Transverse colon (tissue), 4 donors: ENCODE measurements at regions not wholly inside any gene's neighbourhood (a gene's known extent, or its start where the extent isn't known, plus 50 kb on each side); places are given as distances from the start of the nearest gene placed in this dataset.

Source experiments
- DNase-seq: peaks from one replicate; pipeline ENCODE4 v3.0.0-alpha.2; 2019
- H3K27ac ChIP-seq, 4 donors: fragments of 200-600 bp; sonication (generic); 2 replicates each; pipeline ENCODE4 v1.5.1; 2016 to 2018; ENCODE audit warnings: inconsistent platforms in 4 of 4
- H3K27me3 ChIP-seq: fragments of 200-600 bp; sonication (generic); 2 replicates; pipeline ENCODE4 v1.5.1; 2017; ENCODE audit warnings: inconsistent platforms
- H3K36me3 ChIP-seq, 4 donors: fragments of 200-600 bp; sonication (generic); 2 replicates each; pipeline ENCODE4 v1.5.1; 2017 to 2019; ENCODE audit warnings: inconsistent platforms in 4 of 4
- H3K4me1 ChIP-seq, 4 donors: fragments of 200-600 bp; sonication (generic); 2 replicates each; pipeline ENCODE4 v1.5.1; 2017 to 2020; ENCODE audit warnings: inconsistent platforms in 4 of 4
- H3K4me3 ChIP-seq, 4 donors: fragments of 200-600 bp; sonication (generic); 1 replicate in 1 of 4; 2 replicates in 3 of 4; pipeline versions ENCODE4 v1.5.1 to v1.6.1; 2017 to 2019; ENCODE audit warnings: inconsistent platforms in 4 of 4
- H3K9me3 ChIP-seq, 2 donors: fragments of 200-600 bp; sonication (generic); 2 replicates each; pipeline ENCODE4 v1.5.1; 2017 to 2019; ENCODE audit warnings: inconsistent platforms in 2 of 2
- EP300 ChIP-seq: sonication (generic); formaldehyde crosslinking; IDR thresholded peaks from one replicate; pipeline ENCODE4 v1.6.1; 2017; ENCODE audit warnings: antibody characterized with exemption, low read depth
- POLR2A ChIP-seq: fragments of 450-650 bp; IDR thresholded peaks from one replicate; pipeline ENCODE4 v1.6.1; 2016; ENCODE audit warnings: antibody characterized with exemption, mild to moderate bottlenecking, moderate library complexity
- POLR2AphosphoS5 ChIP-seq, 3 donors: sonication (generic); formaldehyde crosslinking; IDR thresholded peaks; one replicate each; pipeline ENCODE4 v1.6.1; 2016; ENCODE audit warnings: antibody characterized with exemption in 3 of 3
- WGBS, 2 donors: methylation state at CpG; one replicate each; pipeline ENCODE4 v1.1.5; 2018; ENCODE audit warnings: low coverage in 1 of 2; 5-methylcytosine and 5-hydroxymethylcytosine counted together
- in situ Hi-C, 4 donors: fragments of 200-750 bp; cut with MboI; loops; one replicate each; pipeline versions ENCODE4 v1.15.0 to v1.15.1; 2017; ENCODE audit warnings: low sequenced_read_pairs in 3 of 4, low pct_ligation_motif_present in 1 of 4, low pct_unique_long_range_greater_than_20kb in 1 of 4
- intact Hi-C: fragments of 100-400 bp; cut with DNase I; formaldehyde crosslinking; loops from one replicate; pipeline ENCODE4 v1.15.1; 2023; ENCODE audit warnings: low total_unique reads
- TF ChIP-seq, protein P1 (sequence below), 5 experiments: fragments of 200-600 bp in 3 of 5; fragments of 450-650 bp in 2 of 5; sonication (generic) in 3 of 5; IDR thresholded peaks; 1 replicate in 2 of 5; 2 replicates in 3 of 5; pipeline ENCODE4 v1.5.1; 2016 to 2017; ENCODE audit warnings: antibody characterized with exemption in 5 of 5, inconsistent platforms in 3 of 5, mild to moderate bottlenecking in 2 of 5, moderate library complexity in 1 of 5

DNA sequence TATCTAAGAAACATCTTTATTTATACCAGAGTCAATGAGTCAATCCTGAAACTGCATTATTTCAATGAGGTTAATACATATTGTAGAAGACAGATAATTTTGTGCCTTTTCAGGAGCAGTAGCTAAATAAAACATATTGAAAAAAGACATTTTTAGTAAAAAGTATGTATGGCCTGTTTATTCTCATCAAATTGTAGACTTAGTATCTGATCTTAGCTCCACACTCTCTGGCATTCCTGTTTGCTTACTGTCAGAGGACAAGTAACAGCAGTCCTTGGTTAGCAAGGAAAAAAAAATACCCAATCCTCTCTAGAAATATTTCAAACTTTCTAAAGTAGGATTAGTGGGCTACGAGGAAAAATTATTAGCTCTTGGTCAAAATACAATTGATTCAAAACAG lies 50.5 kb upstream of the GUCY1A1 start:
- in situ Hi-C loops = no loop called here
- H3K9me3 ChIP-seq = no peaks in the 10 kb centered on the region
- DNase-seq = no peak
- H3K27me3 ChIP-seq = no peaks in the 10 kb centered on the region
- H3K4me1 ChIP-seq = no peaks in the 10 kb centered on the region
- no peak overlapping the region for H3K27ac ChIP-seq
- WGBS, 2 donors = 50 to 90% methylated on average over 1 of the region's 1 CpG
- intact Hi-C loops = no loop called here
- no peaks in the 10 kb centered on the region for H3K36me3 ChIP-seq
- H3K4me3 ChIP-seq = no peak overlapping the region
- TF ChIP-seq EP300 (no peak), POLR2AphosphoS5 (IDR thresholded peaks at IDR 0.05) (no peak), POLR2A (no peak)
- TF ChIP-seq, protein P1, sequence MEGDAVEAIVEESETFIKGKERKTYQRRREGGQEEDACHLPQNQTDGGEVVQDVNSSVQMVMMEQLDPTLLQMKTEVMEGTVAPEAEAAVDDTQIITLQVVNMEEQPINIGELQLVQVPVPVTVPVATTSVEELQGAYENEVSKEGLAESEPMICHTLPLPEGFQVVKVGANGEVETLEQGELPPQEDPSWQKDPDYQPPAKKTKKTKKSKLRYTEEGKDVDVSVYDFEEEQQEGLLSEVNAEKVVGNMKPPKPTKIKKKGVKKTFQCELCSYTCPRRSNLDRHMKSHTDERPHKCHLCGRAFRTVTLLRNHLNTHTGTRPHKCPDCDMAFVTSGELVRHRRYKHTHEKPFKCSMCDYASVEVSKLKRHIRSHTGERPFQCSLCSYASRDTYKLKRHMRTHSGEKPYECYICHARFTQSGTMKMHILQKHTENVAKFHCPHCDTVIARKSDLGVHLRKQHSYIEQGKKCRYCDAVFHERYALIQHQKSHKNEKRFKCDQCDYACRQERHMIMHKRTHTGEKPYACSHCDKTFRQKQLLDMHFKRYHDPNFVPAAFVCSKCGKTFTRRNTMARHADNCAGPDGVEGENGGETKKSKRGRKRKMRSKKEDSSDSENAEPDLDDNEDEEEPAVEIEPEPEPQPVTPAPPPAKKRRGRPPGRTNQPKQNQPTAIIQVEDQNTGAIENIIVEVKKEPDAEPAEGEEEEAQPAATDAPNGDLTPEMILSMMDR (IDR thresholded peaks at IDR 0.05) = no peak

DNA sequence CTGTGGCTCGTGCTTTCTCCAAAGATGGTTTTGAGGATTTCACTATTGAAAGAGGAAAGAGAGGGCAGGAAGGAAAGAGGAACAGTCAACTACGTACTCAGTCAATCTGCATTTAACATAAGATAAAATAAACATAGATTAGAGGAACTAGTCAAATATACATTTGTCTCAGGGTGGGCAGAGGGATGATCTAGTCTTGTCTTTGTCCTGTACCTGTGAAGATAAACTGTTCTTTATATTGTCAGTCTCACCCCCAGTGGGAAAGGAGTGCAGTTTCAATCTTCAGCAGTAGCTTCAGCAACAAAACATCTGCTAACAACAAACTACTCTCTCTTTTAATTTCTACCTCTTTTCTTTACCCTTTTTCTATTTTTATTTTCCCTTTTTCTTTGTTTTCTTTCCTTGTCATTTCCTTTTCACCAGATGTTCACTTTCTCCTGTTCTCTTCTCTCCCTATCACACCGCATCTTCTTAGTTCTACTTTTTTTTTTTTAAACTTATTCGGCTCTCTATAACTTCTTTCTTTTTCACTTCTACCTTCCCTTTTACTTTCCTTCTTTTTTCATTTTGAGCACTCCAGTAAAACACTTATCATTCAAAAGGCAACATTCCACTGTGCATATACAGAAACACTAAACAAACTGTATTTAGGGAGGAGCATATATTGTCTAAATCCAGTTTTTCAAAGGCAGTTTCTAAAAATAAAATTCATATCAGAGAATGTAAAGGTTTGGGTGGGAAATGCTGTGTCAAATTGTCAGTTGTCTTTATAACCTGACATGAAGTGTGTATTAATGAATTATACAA lies 51.4 kb upstream of the GUCY1A1 start:
- no peaks in the 10 kb centered on the region for H3K4me1 ChIP-seq
- TF ChIP-seq POLR2AphosphoS5 (IDR thresholded peaks at IDR 0.05) (no peak), EP300 (no peak), POLR2A (no peak)
- TF ChIP-seq, protein P1 (IDR thresholded peaks at IDR 0.05) = no peak
- in situ Hi-C loops (no loop called here), intact Hi-C loops (no loop called here)
- H3K36me3 ChIP-seq = no peaks in the 10 kb centered on the region
- DNase-seq = no peak
- no peak overlapping the region for H3K4me3 ChIP-seq
- H3K27me3 ChIP-seq = no peaks in the 10 kb centered on the region
- no peak overlapping the region for H3K27ac ChIP-seq
- 58 to 62% methylated on average over 4 of the region's 4 CpGs for WGBS, 2 donors
- no peaks in the 10 kb centered on the region for H3K9me3 ChIP-seq

DNA sequence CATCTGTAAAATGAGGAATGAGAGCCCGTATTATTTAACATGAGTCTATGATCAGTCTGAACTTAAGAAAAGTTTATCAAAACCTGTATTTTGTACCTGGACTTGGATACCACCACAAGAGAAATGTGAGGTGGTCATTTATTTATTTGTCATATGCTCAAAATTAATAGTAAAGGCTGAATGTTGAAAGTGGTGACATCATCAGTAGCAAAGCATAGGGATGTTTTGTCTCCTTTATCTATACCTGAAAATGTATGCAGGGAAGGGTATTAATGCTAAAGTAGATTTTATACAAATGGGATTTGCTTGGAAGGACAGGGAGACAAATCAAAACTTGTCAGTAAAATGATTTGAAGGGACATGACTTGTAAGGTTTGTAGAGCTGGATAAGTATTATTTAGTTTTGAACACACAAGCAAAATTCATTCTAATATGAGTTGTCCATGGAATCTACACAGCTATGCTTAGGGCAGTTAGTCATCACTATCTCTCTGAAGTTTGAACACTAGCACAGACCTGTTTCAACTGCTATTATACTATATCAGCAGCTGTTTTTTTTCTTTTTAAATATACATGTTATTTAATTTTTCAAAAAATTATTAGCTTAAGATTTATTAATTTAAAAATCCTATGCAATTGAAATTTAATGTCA lies 52.4 kb upstream of the GUCY1A1 start:
- TF ChIP-seq EP300 = no peak
- no peak for DNase-seq
- Histone ChIP-seq H3K9me3 (no peaks in the 10 kb centered on the region), H3K4me3 (no peak overlapping the region), H3K36me3 (no peaks in the 10 kb centered on the region), H3K27me3 (no peaks in the 10 kb centered on the region), H3K27ac (no peak overlapping the region), H3K4me1 (no peaks in the 10 kb centered on the region)
- intact Hi-C loops = no loop called here
- in situ Hi-C loops = no loop called here
- 91 to 100% methylated on average over 1 of the region's 1 CpG for WGBS, 2 donors

DNA sequence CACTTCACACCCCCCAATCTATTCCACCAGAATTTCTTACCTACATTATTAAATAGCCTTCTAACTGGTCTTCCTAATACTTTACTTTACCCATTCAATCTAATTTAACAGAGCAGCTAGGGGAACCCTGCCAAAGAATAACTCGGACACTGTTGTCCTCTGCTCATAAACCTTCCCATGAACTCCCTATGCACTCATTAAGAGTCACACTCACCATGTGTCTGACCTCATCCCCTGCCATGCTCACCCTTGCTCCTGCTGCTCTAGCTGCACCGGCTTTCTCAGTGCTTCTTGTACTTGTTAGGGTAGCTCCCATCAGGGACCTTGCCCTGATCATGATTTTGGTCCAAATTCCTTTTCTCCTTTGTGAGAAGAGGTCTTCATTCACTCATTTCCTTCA lies 54.6 kb upstream of the GUCY1A1 start:
- WGBS, 2 donors = 67 to 89% methylated on average over 2 of the region's 2 CpGs
- intact Hi-C loops = no loop called here
- no peak for DNase-seq
- Histone ChIP-seq H3K4me3 (no peak overlapping the region), H3K27ac (no peak overlapping the region), H3K27me3 (no peaks in the 10 kb centered on the region), H3K4me1 (no peaks in the 10 kb centered on the region), H3K36me3 (no peaks in the 10 kb centered on the region), H3K9me3 (no peaks in the 10 kb centered on the region)
- in situ Hi-C loops = no loop called here
- TF ChIP-seq, protein P1 (IDR thresholded peaks at IDR 0.05) = no peak
- TF ChIP-seq EP300 = no peak
- TF ChIP-seq POLR2A = no peak
- no peak for TF ChIP-seq POLR2AphosphoS5 (IDR thresholded peaks at IDR 0.05)
